ENCODE measurements at regions not wholly inside any gene's neighbourhood (a gene's known extent, or its start where the extent isn't known, plus 50 kb on each side); places are given as distances from the start of the nearest gene placed in this dataset.

GRCh38 chr4:125115476-125115875, 199.3 kb upstream of the FAT4 start:
- TF ChIP-seq ESRRG (CRISPR knock-in tag; IDR thresholded peaks at IDR 0.05), result no peak
- no peak for TF ChIP-seq ISL1 (CRISPR knock-in tag; IDR thresholded peaks at IDR 0.05)
- no peak for TF ChIP-seq PATZ1 (CRISPR knock-in tag; IDR thresholded peaks at IDR 0.05; ENCODE audit: borderline replicate concordance)
- TF ChIP-seq TSHZ2 (CRISPR knock-in tag; IDR thresholded peaks at IDR 0.05), result no peak
- TF ChIP-seq CSRNP3 (CRISPR knock-in tag; IDR thresholded peaks at IDR 0.05), result no peak
- TF ChIP-seq CREB5 (CRISPR knock-in tag; IDR thresholded peaks at IDR 0.05; ENCODE audit: low read depth), result no peak
- no peak for TF ChIP-seq RARB (CRISPR knock-in tag; IDR thresholded peaks at IDR 0.05)
- no peak for TF ChIP-seq ARNTL (CRISPR knock-in tag; IDR thresholded peaks at IDR 0.05; ENCODE audit: borderline replicate concordance, low read depth)
- no peak for TF ChIP-seq SNAI2 (CRISPR knock-in tag; IDR thresholded peaks at IDR 0.05)
- ATAC-seq, result peak; percentile 44; the same call in 2 of the 3 replicates

GRCh38 chr4:125112536-125112935, 202.2 kb upstream of the FAT4 start:
- TF ChIP-seq POU6F1 (CRISPR knock-in tag; IDR thresholded peaks at IDR 0.05; ENCODE audit: borderline replicate concordance, low read depth) (no peak), GLIS3 (CRISPR knock-in tag; IDR thresholded peaks at IDR 0.05) (no peak), PPARA (CRISPR knock-in tag; IDR thresholded peaks at IDR 0.05; ENCODE audit: borderline replicate concordance) (no peak), SNAI2 (CRISPR knock-in tag; IDR thresholded peaks at IDR 0.05) (no peak), ISL1 (CRISPR knock-in tag; IDR thresholded peaks at IDR 0.05) (no peak)
- no peak for ATAC-seq

GRCh38 chr4:125111323-125111722, 203.4 kb upstream of the FAT4 start:
- TF ChIP-seq SNAI2 (CRISPR knock-in tag; IDR thresholded peaks at IDR 0.05), result no peak
- TF ChIP-seq ARNTL (CRISPR knock-in tag; IDR thresholded peaks at IDR 0.05; ENCODE audit: borderline replicate concordance, low read depth), result no peak
- no peak for TF ChIP-seq ZC3H10 (CRISPR knock-in tag; IDR thresholded peaks at IDR 0.05)
- no peak for TF ChIP-seq ZFP3 (CRISPR knock-in tag; IDR thresholded peaks at IDR 0.05)
- no peak for TF ChIP-seq OSR1 (CRISPR knock-in tag; IDR thresholded peaks at IDR 0.05)
- TF ChIP-seq ESRRG (CRISPR knock-in tag; IDR thresholded peaks at IDR 0.05), result no peak
- no peak for TF ChIP-seq ZFP30 (CRISPR knock-in tag; IDR thresholded peaks at IDR 0.05)
- TF ChIP-seq RARB (CRISPR knock-in tag; IDR thresholded peaks at IDR 0.05), result no peak
- no peak for TF ChIP-seq ISL1 (CRISPR knock-in tag; IDR thresholded peaks at IDR 0.05)
- TF ChIP-seq TSHZ2 (CRISPR knock-in tag; IDR thresholded peaks at IDR 0.05), result no peak
- no peak for TF ChIP-seq CSDC2 (CRISPR knock-in tag; IDR thresholded peaks at IDR 0.05)
- no peak for TF ChIP-seq TCF4 (CRISPR knock-in tag; IDR thresholded peaks at IDR 0.05; ENCODE audit: borderline replicate concordance)
- TF ChIP-seq CREB5 (CRISPR knock-in tag; IDR thresholded peaks at IDR 0.05; ENCODE audit: low read depth), result no peak
- no peak for TF ChIP-seq ZNF70 (CRISPR knock-in tag; IDR thresholded peaks at IDR 0.05)
- no peak for ATAC-seq
